Tibial artery (tissue), 4 donors: ENCODE measurements at regions not wholly inside any gene's neighbourhood (a gene's known extent, or its start where the extent isn't known, plus 50 kb on each side); places are given as distances from the start of the nearest gene placed in this dataset.
"Not testable (repeated sequence)": the region's sequence is repeated elsewhere in the genome, so short reads cannot be mapped to it uniquely, and the experiment has no call there.

Source experiments
- DNase-seq, 2 donors: peaks; one replicate each; pipeline ENCODE4 v3.0.0-alpha.2; 2019
- H3K27ac ChIP-seq, 2 donors: fragments of 200-600 bp; sonication (generic) in 1 of 2; 1 replicate in 1 of 2; 2 replicates in 1 of 2; pipeline ENCODE4 v1.5.1; 2018 to 2019; ENCODE audit warnings: mild to moderate bottlenecking in 1 of 2
- H3K27me3 ChIP-seq, 2 donors: fragments of 200-600 bp; sonication (generic) in 1 of 2; one replicate each; pipeline versions ENCODE4 v1.5.1 to v1.6.0; 2016 to 2019
- H3K36me3 ChIP-seq, 3 donors: fragments of 200-600 bp; sonication (generic) in 2 of 3; one replicate each; pipeline ENCODE4 v1.5.1; 2016 to 2019; ENCODE audit warnings: mild to moderate bottlenecking in 2 of 3
- H3K4me1 ChIP-seq, 4 donors: fragments of 200-600 bp; sonication (generic) in 2 of 4; 1 replicate in 3 of 4; 2 replicates in 1 of 4; pipeline ENCODE4 v1.5.1; 2016 to 2019
- H3K4me3 ChIP-seq, 2 donors: fragments of 200-600 bp; sonication (generic) in 1 of 2; 1 replicate in 1 of 2; 2 replicates in 1 of 2; pipeline ENCODE4 v1.5.1; 2018 to 2019; ENCODE audit warnings: mild to moderate bottlenecking in 2 of 2
- H3K9me3 ChIP-seq, 3 donors: fragments of 200-600 bp; sonication (generic) in 1 of 3; one replicate each; pipeline ENCODE4 v1.5.1; 2016 to 2019
- CTCF ChIP-seq, 2 experiments: fragments of 200-600 bp in 1 of 2; fragments of 450-650 bp in 1 of 2; IDR thresholded peaks; one replicate each; pipeline ENCODE4 v1.5.1; 2017 to 2019; ENCODE audit warnings: antibody characterized with exemption in 2 of 2, mild to moderate bottlenecking in 1 of 2, moderate library complexity in 1 of 2
- intact Hi-C: fragments of 100-400 bp; cut with DNase I; formaldehyde crosslinking; loops from one replicate; pipeline ENCODE4 v1.15.0; 2023; ENCODE audit warnings: low total_unique reads

GRCh38 chr2:8607606-8608005, 74.2 kb upstream of the ID2 start:
- Histone ChIP-seq H3K9me3 (no peaks in the 10 kb centered on the region), H3K27ac (no peak overlapping the region), H3K4me3 (no peak overlapping the region), H3K27me3 (no peaks in the 10 kb centered on the region), H3K36me3 (no peaks in the 10 kb centered on the region), H3K4me1 (peaks cover 0 to 27% (median 8%) of the 10 kb centered on the region in 4 donors)
- intact Hi-C loops = no loop called here
- DNase-seq = no peak
- no peak for TF ChIP-seq CTCF (IDR thresholded peaks at IDR 0.05)

- no peak for TF ChIP-seq CTCF (IDR thresholded peaks at IDR 0.05)
These were observed 73.4 kb upstream of the ID2 start for GRCh38 chr2:8608411-8608954.

GRCh38 chr2:8609357-8609811, 72.5 kb upstream of the ID2 start:
- TF ChIP-seq CTCF (IDR thresholded peaks at IDR 0.05) = no peak
- Histone ChIP-seq H3K9me3 (no peaks in the 10 kb centered on the region), H3K27me3 (no peaks in the 10 kb centered on the region), H3K27ac (no peak overlapping the region), H3K4me3 (no peak overlapping the region), H3K4me1 (peaks cover 0 to 27% (median 8%) of the 10 kb centered on the region in 4 donors), H3K36me3 (no peaks in the 10 kb centered on the region)
- DNase-seq = no peak
- intact Hi-C loops = no loop called here

More at GRCh38 chr2:8608411-8608954, 73.4 kb upstream of the ID2 start:
- intact Hi-C loops = no loop called here
- Histone ChIP-seq H3K4me1 (peaks cover 0 to 27% (median 8%) of the 10 kb centered on the region in 4 donors), H3K27ac (no peak overlapping the region), H3K27me3 (no peaks in the 10 kb centered on the region), H3K36me3 (no peaks in the 10 kb centered on the region), H3K9me3 (no peaks in the 10 kb centered on the region), H3K4me3 (no peak overlapping the region)
- no peak for DNase-seq

GRCh38 chr2:8610775-8611174, 71.1 kb upstream of the ID2 start:
- H3K36me3 ChIP-seq, intact Hi-C loops, H3K9me3 ChIP-seq, H3K27ac ChIP-seq, H3K4me3 ChIP-seq, H3K27me3 ChIP-seq, DNase-seq: not testable (repeated sequence)
- H3K4me1 ChIP-seq = peaks cover 0 to 24% (median 8%) of the 10 kb centered on the region in 4 donors

GRCh38 chr2:8611246-8611645, 70.6 kb upstream of the ID2 start:
- Histone ChIP-seq H3K36me3 (no peaks in the 10 kb centered on the region), H3K27me3 (no peaks in the 10 kb centered on the region), H3K27ac (no peak overlapping the region), H3K9me3 (no peaks in the 10 kb centered on the region), H3K4me3 (no peak overlapping the region), H3K4me1 (peaks cover 0 to 19% (median 7%) of the 10 kb centered on the region in 4 donors)
- intact Hi-C loops = no loop called here
- no peak for TF ChIP-seq CTCF (IDR thresholded peaks at IDR 0.05)
- no peak for DNase-seq

DNA sequence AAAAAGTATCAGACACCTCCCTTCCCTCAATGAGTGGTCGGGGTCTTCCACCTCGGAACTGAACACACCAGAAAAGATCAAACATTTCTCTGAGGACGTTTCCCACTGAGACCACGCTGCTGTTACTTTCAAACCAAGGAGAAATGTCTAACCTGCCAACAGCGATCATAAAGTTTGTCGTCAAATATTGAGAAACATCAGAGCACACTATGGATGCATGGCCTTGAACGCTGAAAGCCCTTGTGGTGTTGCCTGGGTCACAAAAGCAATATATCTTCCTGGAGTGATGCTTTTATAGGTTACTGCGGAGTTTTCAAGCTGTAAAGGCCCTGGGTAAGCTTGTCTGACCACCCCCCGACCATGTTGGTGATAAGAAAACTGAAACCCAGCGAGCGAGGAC, 70.2 kb upstream of the ID2 start:
- peaks cover 0 to 14% (median 5%) of the 10 kb centered on the region in 4 donors for H3K4me1 ChIP-seq
- no peaks in the 10 kb centered on the region for H3K27me3 ChIP-seq
- H3K4me3 ChIP-seq = no peak overlapping the region
- DNase-seq = no peak
- H3K9me3 ChIP-seq = no peaks in the 10 kb centered on the region
- intact Hi-C loops = no loop called here
- no peaks in the 10 kb centered on the region for H3K36me3 ChIP-seq
- no peak for TF ChIP-seq CTCF (IDR thresholded peaks at IDR 0.05)
- no peak overlapping the region for H3K27ac ChIP-seq
